HCT116 (cell line): ENCODE measurements at regions not wholly inside any gene's neighbourhood (a gene's known extent, or its start where the extent isn't known, plus 50 kb on each side); places are given as distances from the start of the nearest gene placed in this dataset.

Experiments
- ATAC-seq: fragments of 200-7000 bp; cut with Tn5 transposase; 2 replicates; pipeline ENCODE4 v1.9.1; 2020; ENCODE audit warnings: mild to moderate bottlenecking, moderate library complexity
- BruUV-seq: library from RNA; stranded (reverse); fragments of 400-500 nt; replicated peaks from 2 replicates; lab custom pipeline; 2021; lab: Mats Ljungman, UMichigan
- CTCF ChIA-PET: fragments of 300-600 bp; sonication (Branson Sonifier 250); formaldehyde crosslinking; loops from one replicate; lab custom pipeline; 2021; ENCODE audit warnings: antibody characterized with exemption; lab: Charles Lee
- POLR2A ChIA-PET: fragments of 300-600, 350-600 bp; sonication (Branson Sonifier 250); formaldehyde crosslinking; loops from one replicate; lab custom pipeline; 2021; ENCODE audit warnings: antibody characterized with exemption; lab: Charles Lee
- RAD21 ChIA-PET, 2 experiments: fragments of 300-600 bp; sonication (Branson Sonifier 250); formaldehyde crosslinking; loops; one replicate each; lab custom pipeline; 2023; ENCODE audit warnings: low total read pairs in 2 of 2; ENCODE audit not compliant: uncharacterized antibody in 2 of 2, unreplicated experiment in 2 of 2, low non-redundant PET in 1 of 2; lab: Charles Lee
- DNase-seq: peaks from one replicate; pipeline ENCODE4 v3.0.0-alpha.2; 2010; ENCODE audit warnings: low read depth, low spot score
- H2AFZ ChIP-seq: fragments of 200-600 bp; shearing (Covaris generic), sonication (generic); 2 replicates; pipeline ENCODE4 v1.6.1; 2017; ENCODE audit warnings: low read depth, mixed run types, mixed read lengths, antibody characterized with exemption, low read length; ENCODE audit not compliant: poor library complexity, severe bottlenecking
- H3K27ac ChIP-seq: 2 replicates; pipeline ENCODE4 v1.5.1; 2012; ENCODE audit warnings: low read depth, low read length
- H3K27me3 ChIP-seq: fragments of 200-600 bp; sonication (generic); 2 replicates; pipeline ENCODE4 v1.6.1; 2016; ENCODE audit warnings: mixed run types, low read length, mixed read lengths; ENCODE audit not compliant: insufficient read depth
- H3K36me3 ChIP-seq, 2 experiments: fragments of 200-500 bp in 1 of 2; fragments of 200-600 bp in 1 of 2; sonication (Bioruptor generic) in 1 of 2; sonication (generic) in 1 of 2; 2 replicates each; pipeline versions ENCODE4 v1.5.1 to v1.6.1; 2014 to 2016; ENCODE audit warnings: low read length in 2 of 2, inconsistent platforms in 1 of 2, mixed read lengths in 1 of 2, mixed run types in 1 of 2; ENCODE audit not compliant: insufficient read depth in 2 of 2, control insufficient read depth in 1 of 2
- H3K4me1 ChIP-seq, 2 experiments: fragments of 200-600 bp in 1 of 2; sonication (generic) in 1 of 2; 2 replicates each; pipeline versions ENCODE4 v1.5.1 to v1.6.1; 2012 to 2017; ENCODE audit warnings: low read length in 2 of 2, inconsistent platforms in 1 of 2, mild to moderate bottlenecking in 1 of 2, mixed read lengths in 1 of 2, mixed run types in 1 of 2, moderate library complexity in 1 of 2; ENCODE audit not compliant: insufficient read depth in 2 of 2, control insufficient read depth in 1 of 2
- H3K4me2 ChIP-seq: fragments of 200-600 bp; sonication (generic); 2 replicates; pipeline ENCODE4 v1.6.1; 2017; ENCODE audit warnings: mixed run types, low read length, mixed read lengths
- H3K4me3 ChIP-seq, 2 experiments: fragments of 200-600 bp in 1 of 2; sonication (generic) in 1 of 2; replicated peaks in 1 of 2; 2 replicates each; pipeline ENCODE4 v1.5.1; 2011 to 2016; ENCODE audit warnings: low read length in 2 of 2, control low read depth in 1 of 2, low read depth in 1 of 2, mild to moderate bottlenecking in 1 of 2, mixed read lengths in 1 of 2, mixed run types in 1 of 2
- H3K79me2 ChIP-seq: fragments of 200-600 bp; sonication (generic); 2 replicates; pipeline ENCODE4 v1.6.1; 2017; ENCODE audit warnings: mild to moderate bottlenecking, mixed run types, low read length, moderate library complexity, mixed read lengths; ENCODE audit not compliant: insufficient read depth
- H3K9ac ChIP-seq: fragments of 200-600 bp; sonication (generic); 2 replicates; pipeline ENCODE4 v1.6.1; 2016; ENCODE audit warnings: low read length, mixed read lengths
- H3K9me2 ChIP-seq: fragments of 200-600 bp; sonication (generic), shearing (Covaris generic); 2 replicates; pipeline ENCODE4 v1.6.1; 2017; ENCODE audit warnings: mixed run types, mild to moderate bottlenecking, moderate library complexity; ENCODE audit not compliant: insufficient read depth
- H3K9me3 ChIP-seq, 2 experiments: fragments of 200-500 bp in 1 of 2; fragments of 200-600 bp in 1 of 2; sonication (Bioruptor generic) in 1 of 2; sonication (generic) in 1 of 2; 2 replicates each; pipeline ENCODE4 v1.6.1; 2014 to 2017; ENCODE audit warnings: low read length in 2 of 2, mixed read lengths in 2 of 2, inconsistent platforms in 1 of 2, low read depth in 1 of 2, mild to moderate bottlenecking in 1 of 2, mixed run types in 1 of 2, moderate library complexity in 1 of 2; ENCODE audit not compliant: control insufficient read depth in 1 of 2, insufficient read depth in 1 of 2
- H4K20me1 ChIP-seq: fragments of 200-600 bp; sonication (generic), shearing (Covaris generic); 2 replicates; pipeline ENCODE4 v1.6.1; 2017; ENCODE audit warnings: mixed run types, mild to moderate bottlenecking, moderate library complexity; ENCODE audit not compliant: insufficient read depth
- EGR1 ChIP-seq: IDR thresholded peaks from 2 replicates; pipeline ENCODE4 v1.6.1; 2012; ENCODE audit warnings: low read depth
- ELF1 ChIP-seq: IDR thresholded peaks from 2 replicates; pipeline ENCODE4 v1.6.1; 2012; ENCODE audit warnings: low read depth, borderline replicate concordance
- EZH2phosphoT487 ChIP-seq: fragments of 200-600 bp; IDR thresholded peaks from 2 replicates; pipeline ENCODE4 v1.6.1; 2018; ENCODE audit warnings: antibody characterized with exemption, borderline replicate concordance
- FOSL1 ChIP-seq: IDR thresholded peaks from 2 replicates; pipeline ENCODE4 v1.6.1; 2012; ENCODE audit warnings: low read depth
- POLR2A ChIP-seq: IDR thresholded peaks from 2 replicates; pipeline ENCODE4 v1.7.0; 2011; ENCODE audit warnings: borderline replicate concordance; ENCODE audit not compliant: insufficient read depth, insufficient read length; ENCODE audit errors: extremely low read depth
- POLR2AphosphoS5 ChIP-seq: IDR thresholded peaks from 2 replicates; pipeline ENCODE4 v1.6.1; 2011; ENCODE audit warnings: mild to moderate bottlenecking, low read depth, low read length, moderate library complexity
- RAD21 ChIP-seq: IDR thresholded peaks from 2 replicates; pipeline ENCODE4 v1.6.1; 2012; ENCODE audit warnings: low read depth, mild to moderate bottlenecking
- SIN3A ChIP-seq: IDR thresholded peaks from 2 replicates; pipeline ENCODE4 v1.6.1; 2012; ENCODE audit warnings: low read depth
- SP1 ChIP-seq: IDR thresholded peaks from 2 replicates; pipeline ENCODE4 v1.6.1; 2012; ENCODE audit warnings: low read depth
- SRF ChIP-seq: IDR thresholded peaks from 2 replicates; pipeline ENCODE4 v1.6.1; 2012; ENCODE audit warnings: low read depth
- TCF7L2 ChIP-seq: IDR thresholded peaks from 2 replicates; pipeline ENCODE4 v1.7.0; 2011; ENCODE audit warnings: borderline replicate concordance, inconsistent platforms; ENCODE audit not compliant: insufficient read depth, insufficient read length; ENCODE audit errors: extremely low read depth
- ZNF274 ChIP-seq: fragments of 200-500 bp; sonication (Bioruptor generic); IDR thresholded peaks from 2 replicates; pipeline ENCODE4 v1.6.1; 2014; ENCODE audit warnings: mild to moderate bottlenecking, low read depth, low read length, inconsistent platforms
- intact Hi-C: fragments of 100-400 bp; cut with micrococcal nuclease; formaldehyde crosslinking; loops from 2 replicates; pipeline ENCODE4 v1.10.0; 2022
- TF ChIP-seq, protein P1 (sequence below): IDR thresholded peaks from 2 replicates; pipeline ENCODE4 v1.6.1; 2011; ENCODE audit warnings: mild to moderate bottlenecking, low read length, moderate library complexity; ENCODE audit not compliant: insufficient replicate concordance; ENCODE audit errors: extremely low read depth
- TF ChIP-seq, protein P2 (sequence below): IDR thresholded peaks from 2 replicates; pipeline ENCODE4 v1.6.1; 2012; ENCODE audit warnings: low read depth

- Histone ChIP-seq H3K4me2 (no peak overlapping the region), H2AFZ (no peak overlapping the region), H3K36me3 (no peaks in the 10 kb centered on the region), H3K9ac (no peak overlapping the region), H3K9me3 (no peaks in the 10 kb centered on the region), H3K27ac (no peak overlapping the region), H3K27me3 (peaks cover 37% of the 10 kb centered on the region), H3K79me2 (no peaks in the 10 kb centered on the region), H3K4me3 (no peak overlapping the region), H4K20me1 (no peaks in the 10 kb centered on the region), H3K9me2 (no peaks in the 10 kb centered on the region), H3K4me1 (no peaks in the 10 kb centered on the region)
- RAD21 ChIA-PET = no interaction called here
- no TSS peak for BruUV-seq
- ATAC-seq (no peak), DNase-seq (no peak)
- POLR2A ChIA-PET = no interaction called here
- CTCF ChIA-PET = no interaction called here
- intact Hi-C loops = no loop called here
- TF ChIP-seq SIN3A (no peak), TCF7L2 (no peak), RAD21 (no peak), ELF1 (no peak), POLR2AphosphoS5 (no peak), SP1 (no peak)
Observed at GRCh38 chr1:4164965-4165364, 264.9 kb upstream of the C1orf174 start.

DNA sequence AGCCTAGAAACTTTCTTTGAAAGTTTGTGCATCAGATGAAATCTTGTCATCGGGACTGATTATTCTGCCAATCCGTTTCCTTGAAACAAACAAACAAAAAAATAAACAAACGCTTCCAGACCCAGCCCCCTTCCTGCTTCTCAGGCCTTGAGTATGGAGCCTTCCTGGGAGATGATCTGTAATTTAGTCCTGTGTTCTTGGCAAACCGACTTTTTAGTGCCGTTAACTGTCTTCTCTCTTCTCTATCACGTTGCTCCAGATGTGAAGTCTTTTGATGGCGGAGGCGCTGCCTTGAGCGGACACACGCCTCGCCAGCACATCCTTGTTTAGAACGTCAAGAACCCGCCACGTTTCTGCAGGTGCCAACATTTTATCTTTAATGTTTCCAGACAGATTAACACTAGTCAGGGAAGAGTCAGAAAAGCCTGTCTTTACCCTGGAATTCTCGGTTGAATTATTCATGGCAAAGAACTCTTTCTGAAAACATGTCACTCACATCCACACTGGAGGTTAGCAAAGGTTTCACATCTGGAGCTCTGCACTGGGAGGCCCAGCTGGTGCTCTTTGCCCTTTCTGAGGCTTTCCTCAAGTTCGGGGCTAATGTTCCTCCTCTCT is 265.7 kb upstream of the C1orf174 start:
- no peak for ATAC-seq
- Histone ChIP-seq H3K9me2 (no peaks in the 10 kb centered on the region), H3K4me1 (no peaks in the 10 kb centered on the region), H2AFZ (no peak overlapping the region), H3K79me2 (no peaks in the 10 kb centered on the region), H3K27ac (no peak overlapping the region), H3K9ac (no peak overlapping the region), H3K9me3 (no peaks in the 10 kb centered on the region), H3K36me3 (no peaks in the 10 kb centered on the region), H3K27me3 (peaks cover 43% of the 10 kb centered on the region), H4K20me1 (no peaks in the 10 kb centered on the region), H3K4me2 (no peak overlapping the region), H3K4me3 (no peak overlapping the region)
- DNase-seq = no peak
- intact Hi-C loops = no loop called here
- ChIA-PET CTCF (no interaction called here), POLR2A (no interaction called here), RAD21 (no interaction called here)
- BruUV-seq = no TSS peak
- TF ChIP-seq EGR1 (no peak), ELF1 (no peak), SRF (no peak), EZH2phosphoT487 (no peak), POLR2A (no peak), FOSL1 (no peak), ZNF274 (no peak)
- TF ChIP-seq, protein P1, sequence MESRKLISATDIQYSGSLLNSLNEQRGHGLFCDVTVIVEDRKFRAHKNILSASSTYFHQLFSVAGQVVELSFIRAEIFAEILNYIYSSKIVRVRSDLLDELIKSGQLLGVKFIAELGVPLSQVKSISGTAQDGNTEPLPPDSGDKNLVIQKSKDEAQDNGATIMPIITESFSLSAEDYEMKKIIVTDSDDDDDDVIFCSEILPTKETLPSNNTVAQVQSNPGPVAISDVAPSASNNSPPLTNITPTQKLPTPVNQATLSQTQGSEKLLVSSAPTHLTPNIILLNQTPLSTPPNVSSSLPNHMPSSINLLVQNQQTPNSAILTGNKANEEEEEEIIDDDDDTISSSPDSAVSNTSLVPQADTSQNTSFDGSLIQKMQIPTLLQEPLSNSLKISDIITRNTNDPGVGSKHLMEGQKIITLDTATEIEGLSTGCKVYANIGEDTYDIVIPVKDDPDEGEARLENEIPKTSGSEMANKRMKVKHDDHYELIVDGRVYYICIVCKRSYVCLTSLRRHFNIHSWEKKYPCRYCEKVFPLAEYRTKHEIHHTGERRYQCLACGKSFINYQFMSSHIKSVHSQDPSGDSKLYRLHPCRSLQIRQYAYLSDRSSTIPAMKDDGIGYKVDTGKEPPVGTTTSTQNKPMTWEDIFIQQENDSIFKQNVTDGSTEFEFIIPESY = no peak
- TF ChIP-seq, protein P2, sequence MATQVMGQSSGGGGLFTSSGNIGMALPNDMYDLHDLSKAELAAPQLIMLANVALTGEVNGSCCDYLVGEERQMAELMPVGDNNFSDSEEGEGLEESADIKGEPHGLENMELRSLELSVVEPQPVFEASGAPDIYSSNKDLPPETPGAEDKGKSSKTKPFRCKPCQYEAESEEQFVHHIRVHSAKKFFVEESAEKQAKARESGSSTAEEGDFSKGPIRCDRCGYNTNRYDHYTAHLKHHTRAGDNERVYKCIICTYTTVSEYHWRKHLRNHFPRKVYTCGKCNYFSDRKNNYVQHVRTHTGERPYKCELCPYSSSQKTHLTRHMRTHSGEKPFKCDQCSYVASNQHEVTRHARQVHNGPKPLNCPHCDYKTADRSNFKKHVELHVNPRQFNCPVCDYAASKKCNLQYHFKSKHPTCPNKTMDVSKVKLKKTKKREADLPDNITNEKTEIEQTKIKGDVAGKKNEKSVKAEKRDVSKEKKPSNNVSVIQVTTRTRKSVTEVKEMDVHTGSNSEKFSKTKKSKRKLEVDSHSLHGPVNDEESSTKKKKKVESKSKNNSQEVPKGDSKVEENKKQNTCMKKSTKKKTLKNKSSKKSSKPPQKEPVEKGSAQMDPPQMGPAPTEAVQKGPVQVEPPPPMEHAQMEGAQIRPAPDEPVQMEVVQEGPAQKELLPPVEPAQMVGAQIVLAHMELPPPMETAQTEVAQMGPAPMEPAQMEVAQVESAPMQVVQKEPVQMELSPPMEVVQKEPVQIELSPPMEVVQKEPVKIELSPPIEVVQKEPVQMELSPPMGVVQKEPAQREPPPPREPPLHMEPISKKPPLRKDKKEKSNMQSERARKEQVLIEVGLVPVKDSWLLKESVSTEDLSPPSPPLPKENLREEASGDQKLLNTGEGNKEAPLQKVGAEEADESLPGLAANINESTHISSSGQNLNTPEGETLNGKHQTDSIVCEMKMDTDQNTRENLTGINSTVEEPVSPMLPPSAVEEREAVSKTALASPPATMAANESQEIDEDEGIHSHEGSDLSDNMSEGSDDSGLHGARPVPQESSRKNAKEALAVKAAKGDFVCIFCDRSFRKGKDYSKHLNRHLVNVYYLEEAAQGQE = no peak
